Stimulated activated CD4-positive, alpha-beta T cell treated with anti-CD3 and anti-CD28 coated beads, Interleukin-1b, Interleukin-23, amount 100 ng/mL, for 48 hours (primary cell): ENCODE measurements at regions not wholly inside any gene's neighbourhood (a gene's known extent, or its start where the extent isn't known, plus 50 kb on each side); places are given as distances from the start of the nearest gene placed in this dataset.
"Not testable (repeated sequence)": the region's sequence is repeated elsewhere in the genome, so short reads cannot be mapped to it uniquely, and the experiment has no call there.

Experiments
- DNase-seq: peaks from one replicate; pipeline ENCODE4 v3.0.0-alpha.2; 2020

DNA sequence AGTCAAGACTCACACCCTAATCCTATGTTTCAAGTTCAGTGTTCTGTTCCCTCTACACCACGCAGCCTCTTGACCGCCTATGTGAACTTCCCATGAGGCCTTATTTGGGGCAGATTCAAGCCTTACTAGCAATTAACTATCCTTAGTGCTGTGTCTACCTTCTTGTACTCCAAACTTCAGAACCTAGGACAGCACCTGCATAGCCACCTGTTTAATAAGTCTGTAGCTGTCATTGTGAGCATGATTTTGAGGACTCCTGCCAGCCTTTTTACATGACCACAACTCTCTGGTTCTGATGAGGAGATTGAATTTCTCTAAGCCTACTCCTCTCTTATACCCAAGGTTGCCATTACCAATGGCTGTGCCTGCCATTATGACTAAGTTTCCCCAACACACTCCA, 50.8 kb upstream of the PCSK1 start:
- DNase-seq, result no peak

DNA sequence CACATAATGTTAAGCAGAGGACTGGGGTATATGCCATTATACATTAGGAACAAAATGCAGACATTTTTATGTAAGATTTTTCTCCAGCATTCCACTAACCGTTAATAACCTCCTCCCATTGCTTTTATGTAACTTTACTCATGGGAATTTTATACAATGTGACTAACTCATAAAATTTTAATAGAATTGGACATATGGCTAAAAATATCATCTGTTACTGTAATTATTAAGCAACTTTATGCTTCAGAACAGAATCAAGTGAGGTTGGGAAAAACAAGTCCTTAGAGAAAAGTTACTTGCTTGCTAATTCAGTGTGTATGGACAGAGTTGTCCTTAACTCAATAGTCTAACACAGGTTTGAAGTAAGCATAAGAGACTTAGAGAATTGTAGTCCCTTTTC, 54.8 kb upstream of the PCSK1 start:
- DNase-seq, result no peak

DNA sequence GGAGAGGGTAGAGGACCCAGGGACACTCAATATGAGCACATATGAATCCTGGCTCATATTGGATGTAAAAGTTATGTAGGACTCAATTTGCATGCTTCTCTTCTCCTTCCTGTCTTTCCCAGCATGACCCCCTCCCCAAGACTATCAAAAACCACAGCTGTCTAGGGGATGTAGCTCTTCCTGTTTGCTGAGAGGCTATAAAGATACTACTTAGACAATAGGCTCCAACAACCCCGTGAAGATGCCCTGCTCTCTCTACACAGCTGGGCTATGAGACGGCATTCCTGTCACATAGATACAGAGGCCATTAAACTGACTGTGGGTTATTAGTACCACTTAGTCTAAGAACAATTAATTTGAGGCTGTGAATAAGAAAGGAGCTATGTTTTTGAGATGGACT, 56.5 kb upstream of the PCSK1 start:
- no peak for DNase-seq

DNA sequence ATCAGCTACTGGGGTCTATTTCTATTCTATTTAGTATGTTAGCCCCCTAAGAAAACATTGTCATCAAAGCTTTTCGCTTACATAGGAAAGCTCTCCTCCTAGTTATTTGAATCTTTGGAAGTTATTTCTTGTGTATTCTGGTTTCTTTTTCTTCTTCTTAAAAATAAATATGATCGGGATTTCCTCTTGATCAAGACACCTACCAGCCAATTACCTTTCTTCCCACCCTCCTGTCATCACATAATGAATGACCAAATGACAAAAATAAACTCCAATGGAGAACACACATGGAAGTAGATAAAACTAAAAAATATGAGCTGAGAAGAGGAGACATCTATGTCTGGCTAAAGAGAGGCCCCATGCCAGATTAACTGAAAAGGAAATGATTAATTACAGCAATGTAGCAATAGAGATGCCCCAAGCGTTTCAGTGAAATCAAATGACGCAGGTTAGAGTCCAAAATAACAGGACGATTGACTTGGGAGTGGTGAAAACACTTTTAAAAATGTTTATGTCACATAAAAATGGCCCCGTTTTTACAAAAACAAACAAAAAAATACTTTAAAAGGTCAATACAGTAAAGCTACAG, 59.5 kb upstream of the PCSK1 start:
- DNase-seq, result no peak

DNA sequence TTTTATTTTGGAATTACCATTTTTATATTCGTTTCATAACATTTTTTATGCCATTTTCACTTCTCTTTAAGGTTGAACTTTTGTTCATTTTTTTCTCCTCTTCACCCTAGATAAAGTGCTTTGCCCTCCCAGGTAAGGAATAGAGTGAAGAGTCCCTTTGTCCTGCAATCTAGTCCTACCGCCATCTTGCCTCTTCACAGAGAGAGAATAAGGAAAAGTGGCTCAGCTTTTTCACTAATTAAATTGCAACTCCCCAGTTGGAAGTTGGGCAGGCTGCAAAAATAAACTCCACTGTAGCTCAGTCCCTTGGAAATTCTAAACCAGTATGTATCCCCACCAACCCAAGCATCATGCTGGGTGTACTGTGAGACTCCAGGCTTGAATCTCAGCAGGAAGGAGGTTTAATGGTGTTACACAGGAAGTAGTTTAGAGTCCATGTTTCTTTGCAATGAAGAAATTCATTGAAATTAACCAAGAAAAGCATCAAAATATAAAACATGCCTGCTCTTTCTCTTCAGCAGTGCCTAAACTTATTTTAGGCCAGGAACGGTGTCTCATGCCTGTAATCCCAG, 60.3 kb upstream of the PCSK1 start:
- no peak for DNase-seq

DNA sequence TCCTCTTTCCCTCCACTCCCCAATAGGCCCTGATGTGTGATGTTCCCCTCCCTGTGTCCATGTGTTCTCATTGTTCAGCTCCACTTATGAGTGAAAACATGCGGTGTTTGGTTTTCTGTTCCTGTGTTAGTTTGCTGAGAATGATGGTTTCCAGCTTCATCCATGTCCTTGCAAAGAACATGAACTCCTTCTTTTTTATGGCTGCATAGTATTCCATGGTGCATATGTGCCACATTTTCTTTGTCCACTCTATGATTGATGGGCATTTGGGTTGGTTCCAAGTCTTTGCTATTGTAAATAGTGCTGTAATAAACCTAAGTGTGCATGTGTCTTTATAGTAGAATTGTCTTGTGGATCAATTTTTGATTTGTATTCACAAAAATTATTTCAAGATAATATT, 62.4 kb upstream of the PCSK1 start:
- DNase-seq, result not testable (repeated sequence)

DNA sequence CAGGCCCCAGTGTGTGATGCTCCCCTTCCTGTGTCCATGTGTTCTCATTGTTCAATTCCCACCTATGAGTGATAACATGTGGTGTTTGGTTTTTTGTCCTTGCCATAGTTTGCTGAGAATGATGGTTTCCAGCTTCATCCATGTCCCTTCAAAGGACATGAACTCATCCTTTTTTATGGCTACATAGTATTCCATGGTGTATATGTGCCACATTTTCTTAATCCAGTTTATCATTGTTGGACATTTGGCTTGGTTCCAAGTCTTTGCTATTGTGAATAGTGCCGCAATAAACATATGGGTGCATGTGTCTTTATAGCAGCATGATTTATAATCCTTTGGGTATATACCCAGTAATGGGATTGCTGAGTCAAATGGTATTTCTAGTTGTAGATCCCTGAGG, 64.0 kb upstream of the PCSK1 start:
- not testable (repeated sequence) for DNase-seq

DNA sequence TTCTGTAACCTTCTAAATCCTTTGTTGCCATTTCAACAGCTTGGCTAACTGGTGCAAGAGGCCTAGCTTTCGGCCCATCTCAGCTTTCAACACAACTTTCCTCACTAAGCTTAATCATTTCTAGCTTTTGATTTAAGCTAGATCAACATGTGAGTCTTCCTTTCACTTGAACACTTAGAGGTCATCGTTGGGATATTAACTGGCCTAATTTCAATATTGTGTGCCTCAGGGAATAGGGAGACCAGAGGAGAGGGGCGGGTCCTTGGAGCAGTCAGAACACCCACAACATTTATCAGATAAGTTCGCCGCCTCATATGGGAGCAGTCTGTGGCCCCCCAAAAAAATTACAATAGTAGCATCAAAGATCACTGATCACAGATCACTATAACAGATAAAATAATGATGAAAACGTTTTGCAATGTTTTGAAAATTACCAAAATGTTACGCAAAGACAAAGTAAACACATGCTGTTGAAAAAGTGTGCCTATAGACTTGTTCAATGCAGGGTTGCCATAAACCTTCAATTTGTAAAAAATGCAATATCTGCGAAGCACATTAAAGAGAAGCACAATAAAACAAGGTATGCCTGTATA, 66.8 kb upstream of the PCSK1 start:
- DNase-seq, result no peak

DNA sequence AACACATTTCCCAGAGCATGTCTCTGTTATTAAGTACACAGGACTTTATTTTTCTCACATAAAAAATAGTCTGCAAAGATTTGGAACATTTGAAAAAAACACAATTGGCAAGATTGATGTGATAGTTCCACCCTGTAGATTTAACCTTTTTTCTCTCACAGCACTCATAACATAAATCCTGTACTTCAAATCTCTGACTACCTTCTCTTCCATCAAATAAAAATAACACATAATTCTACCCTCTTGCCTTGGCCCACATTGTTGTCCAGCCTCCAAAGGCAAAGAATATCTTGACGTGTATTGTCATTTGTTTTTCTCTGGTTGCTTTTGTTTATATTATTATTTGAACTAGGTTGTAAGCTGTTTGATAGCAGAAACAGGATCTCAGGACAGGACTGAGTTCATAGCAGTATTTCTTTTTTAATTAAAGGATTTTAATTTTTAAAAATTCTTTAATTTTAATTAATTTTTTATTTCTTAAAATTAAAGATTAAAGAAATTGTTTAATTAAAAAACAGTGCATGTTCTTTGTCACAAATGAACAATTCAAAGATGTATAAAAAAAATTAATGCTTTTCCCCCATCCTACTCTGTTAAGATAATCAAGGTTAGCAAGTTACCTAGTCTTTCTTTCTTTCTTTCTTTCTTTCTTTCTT, 69.1 kb upstream of the PCSK1 start:
- no peak for DNase-seq

DNA sequence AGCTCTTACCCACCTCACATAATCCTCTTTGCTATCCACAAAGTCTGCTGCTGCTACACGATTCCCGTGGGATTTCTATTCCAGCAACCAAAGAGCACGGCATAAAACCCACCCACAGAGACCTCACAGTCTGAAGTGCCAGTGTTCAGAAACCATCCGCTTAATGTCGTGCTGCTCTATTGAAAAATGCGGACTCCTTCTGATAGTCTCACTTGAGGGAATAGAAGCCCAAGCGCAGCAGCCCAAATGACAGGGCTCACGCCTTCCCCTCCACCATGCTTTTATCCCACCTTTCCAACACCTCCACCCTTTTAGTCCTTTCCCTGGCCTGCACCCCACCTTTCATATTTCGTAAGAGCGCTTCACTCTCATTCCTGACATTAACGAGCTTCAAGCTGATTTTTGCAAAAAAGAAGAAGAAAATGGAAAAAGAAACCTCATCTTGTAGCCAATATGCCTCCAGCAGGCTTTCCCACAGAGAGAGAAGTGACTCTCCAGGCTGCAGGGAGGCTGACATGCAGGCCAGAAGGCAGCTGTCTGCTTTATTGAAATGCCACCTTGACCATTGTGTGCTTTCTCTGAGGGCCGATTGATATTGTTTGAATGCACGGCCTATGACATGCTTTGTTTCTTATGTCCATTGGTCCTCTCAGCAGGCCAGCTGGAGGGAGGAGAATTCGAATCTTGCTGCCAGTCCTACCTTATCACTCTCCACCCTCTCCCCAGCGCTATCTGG, 70.6 kb upstream of the PCSK1 start:
- DNase-seq, result no peak

DNA sequence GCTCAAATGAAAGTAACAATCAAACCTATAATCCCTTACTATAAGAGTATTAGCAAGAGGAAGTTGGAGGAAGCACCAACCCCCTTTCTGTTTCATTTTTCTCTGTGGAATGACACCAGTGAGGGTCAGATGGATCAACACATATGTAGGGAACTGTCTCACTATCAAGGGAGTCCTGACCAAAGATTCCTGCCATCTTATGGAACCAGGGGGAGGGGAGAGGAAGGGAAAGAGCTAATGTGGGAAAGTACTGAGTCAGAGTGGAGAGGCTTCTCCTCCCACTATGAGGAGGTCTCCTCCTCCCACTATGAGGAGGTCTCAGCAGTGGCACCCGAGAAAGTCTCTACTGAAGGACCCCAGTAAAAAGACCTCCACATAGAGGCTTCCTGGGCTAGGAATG, 73.3 kb upstream of the PCSK1 start:
- DNase-seq, result no peak

DNA sequence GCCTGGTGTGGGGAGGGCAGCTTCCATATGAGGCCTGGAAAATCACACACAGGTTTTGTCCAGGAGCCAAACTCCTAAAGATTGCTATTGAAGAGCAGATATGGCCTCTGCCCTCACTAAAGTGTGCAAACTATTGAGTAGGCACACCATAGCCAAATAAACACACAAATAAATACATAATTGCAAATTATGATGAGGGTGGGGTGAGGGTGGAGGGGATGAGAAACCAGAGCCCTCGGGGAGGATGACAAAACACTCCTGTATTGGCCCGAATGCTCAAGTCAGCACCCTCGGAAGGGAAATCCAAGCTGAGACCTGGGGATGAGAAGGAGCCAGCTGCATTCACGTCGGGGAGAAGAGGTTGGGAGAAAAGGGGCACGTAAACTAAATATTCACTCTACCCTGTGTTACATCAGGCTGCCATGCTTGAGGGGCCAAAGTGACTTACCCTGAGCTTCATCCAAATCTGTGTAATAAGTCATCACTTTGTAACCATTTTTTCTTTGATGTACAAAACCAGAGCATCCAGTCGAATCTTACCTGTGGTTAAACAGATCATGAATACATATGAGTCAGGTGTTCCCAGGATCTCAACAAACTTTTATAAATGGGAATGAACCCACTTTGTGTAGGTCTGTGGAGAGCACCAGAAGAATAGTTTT, 73.9 kb upstream of the PCSK1 start:
- DNase-seq, result no peak

DNA sequence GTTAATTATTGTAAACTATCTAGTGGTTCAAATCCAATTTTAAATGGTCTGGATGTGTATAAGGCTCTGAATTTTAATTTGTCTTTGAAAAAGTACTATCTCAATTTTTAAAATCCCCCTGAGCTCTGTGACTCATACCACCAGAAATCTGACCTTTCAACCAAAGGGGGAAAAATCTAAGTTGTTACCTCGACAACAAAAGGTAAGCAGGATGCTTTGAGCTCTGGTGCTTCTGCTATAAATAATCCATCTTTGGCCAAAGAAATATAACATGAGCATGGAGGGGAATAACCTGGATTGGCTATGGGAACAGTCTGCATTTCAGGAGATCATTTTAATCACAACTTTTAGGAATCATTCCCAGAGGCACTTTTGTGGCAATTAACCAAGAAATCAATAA, 76.3 kb upstream of the PCSK1 start:
- DNase-seq, result no peak

DNA sequence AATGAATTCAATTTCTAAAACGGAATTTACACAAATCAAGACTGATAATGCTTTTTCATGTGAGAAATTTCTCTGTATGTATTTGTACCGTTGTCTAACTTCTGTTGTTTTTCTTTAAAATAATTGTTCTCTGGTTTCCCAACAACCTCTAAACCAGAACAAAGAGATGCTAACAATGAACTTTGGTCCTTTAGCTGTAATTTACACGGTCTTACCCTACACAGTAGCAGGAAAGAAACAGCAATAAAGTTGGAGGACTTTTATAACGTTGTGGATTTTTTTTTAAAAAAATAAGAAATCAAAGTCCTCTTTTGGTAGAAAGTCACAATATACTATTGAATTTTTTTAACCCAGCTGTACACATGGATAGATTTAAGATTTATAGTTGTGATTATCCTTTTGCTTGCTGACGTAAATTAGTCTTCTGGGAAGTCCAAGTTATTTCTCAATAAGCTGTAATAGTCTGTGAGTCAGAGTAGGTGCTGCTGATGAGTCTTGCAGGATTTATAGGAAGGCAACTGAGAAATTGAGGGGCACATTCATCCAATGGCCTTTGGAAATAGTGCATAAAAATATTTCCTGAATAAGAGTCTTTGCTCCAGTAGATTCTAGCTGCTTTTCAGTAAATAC, 76.8 kb upstream of the PCSK1 start:
- DNase-seq, result no peak

DNA sequence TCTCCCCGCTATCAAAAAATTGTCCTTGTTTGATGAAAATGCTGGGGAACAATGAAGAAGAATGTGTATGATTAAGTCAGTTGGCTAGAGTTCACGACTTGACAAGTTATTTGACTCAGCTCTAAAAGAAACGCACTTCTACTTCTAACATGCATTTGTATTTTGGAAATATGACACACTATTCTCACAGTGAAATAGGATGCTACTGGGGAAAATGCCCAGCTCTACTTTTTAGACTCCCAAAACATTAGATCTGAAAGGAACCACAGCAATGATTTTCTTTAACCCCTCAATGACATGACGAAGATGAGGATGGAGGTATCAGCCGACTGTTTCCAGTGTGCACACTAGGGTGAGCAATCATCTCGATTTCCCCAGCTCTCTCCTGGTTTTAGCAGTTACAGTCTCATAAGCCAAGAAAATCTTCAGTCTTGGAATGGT, 83.6 kb upstream of the PCSK1 start:
- no peak for DNase-seq

DNA sequence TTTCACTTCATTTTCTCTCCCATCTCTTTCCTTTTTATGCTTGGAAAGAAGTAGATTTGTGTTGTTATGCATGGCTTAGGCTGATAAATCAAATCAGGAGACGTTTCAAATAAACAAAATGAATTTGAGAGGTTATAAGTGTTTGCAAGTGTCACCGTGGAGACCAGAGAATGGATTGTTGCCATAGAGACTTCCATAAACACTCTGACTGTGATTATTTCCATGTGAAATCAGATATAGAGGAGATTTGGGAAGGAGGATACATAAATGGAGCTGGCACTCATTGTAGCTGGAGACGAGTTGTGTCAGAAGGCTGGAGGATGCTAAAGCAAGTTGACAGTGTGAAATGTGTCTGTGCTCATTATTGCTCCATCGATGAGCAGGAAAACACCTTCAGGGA, 84.2 kb upstream of the PCSK1 start:
- DNase-seq, result no peak

DNA sequence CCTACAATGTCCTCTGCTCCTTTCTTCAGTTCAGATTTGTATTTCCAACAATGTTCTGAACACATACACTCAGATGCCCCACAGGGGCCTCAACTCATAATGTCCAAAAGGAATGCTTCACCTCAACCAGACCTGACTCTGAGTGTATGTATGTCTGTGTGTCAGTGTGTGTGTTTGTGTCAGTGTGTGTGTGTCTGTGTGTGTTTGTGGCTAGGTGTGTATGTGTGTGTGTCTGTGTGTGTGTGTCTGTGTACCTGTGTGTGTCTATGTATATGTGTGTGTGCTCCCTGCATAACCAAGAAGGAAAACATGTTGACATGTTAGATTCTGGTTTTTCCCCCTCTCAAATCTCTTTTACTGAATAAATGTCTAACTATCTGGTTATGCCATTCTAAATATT, 87.3 kb upstream of the PCSK1 start:
- DNase-seq, result no peak

DNA sequence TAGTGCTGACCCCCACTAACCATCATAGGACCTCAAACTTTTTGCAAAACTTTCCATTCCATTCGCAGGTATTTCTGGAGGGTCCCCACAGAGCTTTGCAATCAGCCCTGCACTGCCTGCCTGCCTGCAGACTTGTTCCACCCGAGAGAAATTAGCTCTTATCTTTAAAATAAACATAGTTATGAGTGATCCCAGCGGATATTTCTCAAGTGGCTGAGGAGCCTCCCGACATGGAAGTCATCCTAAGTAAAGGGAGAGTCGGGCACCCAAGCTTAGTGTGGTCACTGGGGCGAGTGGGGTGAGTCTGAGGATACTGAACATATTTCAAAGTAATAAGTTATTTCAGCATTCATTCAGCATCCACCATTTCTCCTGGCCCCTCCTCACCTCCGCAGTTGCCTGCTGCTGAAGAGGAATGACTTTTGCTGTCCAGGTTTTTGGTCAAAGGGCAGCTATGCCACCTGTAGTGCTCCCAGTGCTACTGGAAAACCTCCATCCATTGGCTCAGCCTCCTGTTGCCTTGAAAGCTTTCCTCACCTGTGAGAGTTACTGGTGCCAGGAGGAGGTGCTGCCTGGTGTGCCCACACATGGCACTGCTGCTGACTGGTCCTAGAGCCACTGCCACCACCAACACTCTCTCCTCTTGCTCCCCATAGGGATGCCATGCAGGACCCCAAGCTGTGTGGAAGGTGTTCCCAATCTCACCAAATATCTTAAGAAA, 89.7 kb upstream of the PCSK1 start:
- no peak for DNase-seq

DNA sequence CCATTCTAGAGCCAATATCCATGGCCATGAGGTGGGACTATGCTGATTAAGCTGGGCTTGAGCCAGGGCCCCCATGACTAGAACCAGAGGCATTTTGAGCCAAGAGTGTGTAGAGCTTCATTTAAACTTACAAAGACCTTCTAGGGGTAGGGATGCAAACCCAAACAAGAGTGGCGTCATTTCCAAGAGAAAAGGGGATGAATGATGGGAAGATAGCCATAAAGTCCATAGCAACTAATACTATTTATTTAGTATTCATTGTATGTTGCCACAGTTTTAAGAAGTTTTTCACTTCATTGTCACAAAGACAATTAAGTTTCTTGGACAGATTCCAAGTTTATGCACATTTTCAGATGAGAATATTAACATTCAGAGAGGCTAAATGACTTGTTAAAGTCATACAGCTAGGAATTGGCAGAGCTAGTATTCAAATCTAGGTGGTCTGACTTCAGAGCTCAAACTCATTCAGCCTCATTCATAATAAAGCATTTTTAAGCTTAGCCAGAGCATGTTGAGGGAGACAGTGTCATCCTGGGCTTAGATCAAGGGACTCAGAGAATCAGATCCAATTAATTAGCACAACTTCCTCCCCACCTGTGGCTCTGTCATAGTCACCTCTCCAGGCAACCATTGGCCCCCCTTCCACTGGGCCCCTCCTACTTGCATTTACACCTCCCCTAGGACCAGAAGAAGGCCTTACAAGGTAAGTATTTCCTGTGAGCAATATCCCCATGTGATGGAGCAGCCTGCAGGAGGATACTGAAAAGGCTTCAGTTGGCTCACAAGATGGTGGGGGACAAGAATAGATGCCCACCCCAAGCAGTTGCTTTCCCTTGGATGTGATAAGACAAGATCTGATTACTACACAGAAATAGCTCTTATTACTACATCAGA, 95.0 kb upstream of the PCSK1 start:
- DNase-seq, result no peak

DNA sequence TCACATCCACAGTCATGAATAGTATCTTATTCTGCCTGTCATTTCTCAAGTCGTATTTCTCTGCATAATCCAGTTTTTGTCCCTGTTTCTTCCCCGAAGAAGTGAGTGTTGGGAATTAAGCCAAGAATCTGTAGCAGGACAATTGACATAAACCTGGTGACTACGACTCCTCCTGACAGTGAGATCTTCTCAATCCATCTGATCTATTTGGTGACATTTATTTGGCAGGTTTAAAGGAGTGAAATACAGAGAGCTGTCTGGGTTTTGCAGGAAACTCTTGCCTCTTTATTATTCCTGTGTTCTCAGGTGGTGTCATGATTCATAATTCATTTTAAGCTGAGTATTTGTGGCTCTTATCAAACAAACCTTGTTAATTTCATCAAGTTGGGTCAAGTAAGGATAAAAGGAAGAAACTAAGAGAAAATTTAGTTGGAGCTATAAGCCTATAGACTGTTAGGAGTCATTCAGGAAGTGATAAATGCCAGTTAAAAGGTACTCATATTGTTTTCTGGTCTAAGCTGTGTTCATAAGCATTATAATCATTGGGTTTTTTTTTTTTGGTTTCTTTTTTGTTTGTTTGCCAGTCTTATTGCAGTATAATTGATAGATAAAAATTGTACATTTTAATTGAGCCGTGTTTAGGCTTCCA, 95.9 kb upstream of the PCSK1 start:
- no peak for DNase-seq
